ENCODE measurements at regions not wholly inside any gene's neighbourhood (a gene's known extent, or its start where the extent isn't known, plus 50 kb on each side); places are given as distances from the start of the nearest gene placed in this dataset.
A peak's percentile ranks its signal among the peaks of the same experiment; 100 is the strongest.

DNA sequence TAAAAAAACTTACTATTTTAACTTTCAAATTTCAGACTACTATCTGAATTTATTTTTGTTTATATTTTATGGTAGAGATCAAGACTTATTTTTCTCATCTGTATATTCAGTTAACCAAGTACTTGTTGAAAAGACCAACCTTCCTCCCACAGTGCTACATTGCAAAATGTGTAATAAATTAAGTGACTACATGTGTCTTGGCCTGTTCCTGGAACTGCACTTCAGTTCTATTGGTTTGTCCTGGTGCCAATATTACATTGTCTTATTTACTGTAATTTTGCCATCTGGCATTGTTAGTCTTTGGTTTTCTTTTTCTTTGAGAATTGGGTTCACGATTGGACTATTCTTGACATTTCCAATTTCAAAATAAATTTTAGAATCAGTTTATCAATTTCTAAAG lies 138.4 kb upstream of the KCNMB2 start:
- H3K36me3 Mint-ChIP-seq (ENCODE audit: unreplicated experiment) = peaks cover 5% of the 10 kb centered on the region
- H3K9me3 Mint-ChIP-seq (ENCODE audit: unreplicated experiment) = peaks cover 22% of the 10 kb centered on the region
- no peak for DNase-seq (ENCODE audit: extremely low spot score, unreplicated experiment)
- no peak overlapping the region for H3K27ac Mint-ChIP-seq (ENCODE audit: unreplicated experiment)
- H3K4me1 Mint-ChIP-seq (ENCODE audit: unreplicated experiment) = peaks cover 20% of the 10 kb centered on the region
- H3K27me3 Mint-ChIP-seq (ENCODE audit: unreplicated experiment) = no peaks in the 10 kb centered on the region
- TF ChIP-seq, protein P1, sequence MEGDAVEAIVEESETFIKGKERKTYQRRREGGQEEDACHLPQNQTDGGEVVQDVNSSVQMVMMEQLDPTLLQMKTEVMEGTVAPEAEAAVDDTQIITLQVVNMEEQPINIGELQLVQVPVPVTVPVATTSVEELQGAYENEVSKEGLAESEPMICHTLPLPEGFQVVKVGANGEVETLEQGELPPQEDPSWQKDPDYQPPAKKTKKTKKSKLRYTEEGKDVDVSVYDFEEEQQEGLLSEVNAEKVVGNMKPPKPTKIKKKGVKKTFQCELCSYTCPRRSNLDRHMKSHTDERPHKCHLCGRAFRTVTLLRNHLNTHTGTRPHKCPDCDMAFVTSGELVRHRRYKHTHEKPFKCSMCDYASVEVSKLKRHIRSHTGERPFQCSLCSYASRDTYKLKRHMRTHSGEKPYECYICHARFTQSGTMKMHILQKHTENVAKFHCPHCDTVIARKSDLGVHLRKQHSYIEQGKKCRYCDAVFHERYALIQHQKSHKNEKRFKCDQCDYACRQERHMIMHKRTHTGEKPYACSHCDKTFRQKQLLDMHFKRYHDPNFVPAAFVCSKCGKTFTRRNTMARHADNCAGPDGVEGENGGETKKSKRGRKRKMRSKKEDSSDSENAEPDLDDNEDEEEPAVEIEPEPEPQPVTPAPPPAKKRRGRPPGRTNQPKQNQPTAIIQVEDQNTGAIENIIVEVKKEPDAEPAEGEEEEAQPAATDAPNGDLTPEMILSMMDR (IDR thresholded peaks at IDR 0.05) = no peak
- H3K4me3 Mint-ChIP-seq (ENCODE audit: unreplicated experiment) = no peak overlapping the region

DNA sequence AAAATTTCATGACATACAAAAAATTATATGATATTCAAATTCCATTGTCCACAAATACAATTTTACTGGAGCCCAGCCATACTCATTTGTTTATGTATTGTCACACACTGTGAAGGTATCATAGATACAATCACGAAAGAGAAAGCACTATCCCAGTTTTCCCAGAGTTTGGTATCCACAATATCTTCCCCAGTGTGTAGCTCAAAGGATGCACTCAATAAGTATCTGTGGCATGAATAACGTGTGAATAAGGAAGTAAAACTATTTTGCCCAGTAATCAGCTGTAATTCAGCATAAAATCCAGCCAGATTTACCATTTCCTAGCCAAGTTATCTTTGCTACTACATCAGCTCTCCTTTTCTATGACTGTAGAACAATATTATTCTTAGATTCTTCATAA lies 131.3 kb upstream of the KCNMB2 start:
- peak overlapping the region; percentile 73 for H3K27ac Mint-ChIP-seq (ENCODE audit: unreplicated experiment)

DNA sequence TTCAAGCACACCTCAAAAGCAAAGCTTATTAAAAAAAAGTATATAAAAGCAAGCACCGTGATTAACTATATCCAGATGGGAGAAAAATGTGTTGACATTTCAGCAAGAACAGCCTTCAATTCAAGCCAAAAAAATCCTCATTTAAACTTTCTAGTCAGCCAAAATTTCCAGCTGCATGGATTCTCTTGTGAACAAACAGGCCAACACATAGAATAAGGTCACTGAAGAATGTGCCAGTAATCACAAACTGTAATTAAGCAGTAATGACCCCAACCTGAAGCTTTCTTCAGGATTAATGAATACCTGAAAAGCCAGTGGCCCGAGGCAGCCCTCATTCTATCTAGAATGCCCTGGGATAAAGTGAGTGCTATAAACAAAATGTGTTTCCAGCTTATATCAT lies 130.7 kb upstream of the KCNMB2 start:
- Mint-ChIP-seq H3K9me3 (ENCODE audit: unreplicated experiment) (peaks cover 5% of the 10 kb centered on the region), H3K36me3 (ENCODE audit: unreplicated experiment) (peaks cover 5% of the 10 kb centered on the region), H3K4me1 (ENCODE audit: unreplicated experiment) (peaks cover 20% of the 10 kb centered on the region), H3K4me3 (ENCODE audit: unreplicated experiment) (no peak overlapping the region), H3K27me3 (ENCODE audit: unreplicated experiment) (no peaks in the 10 kb centered on the region), H3K27ac (ENCODE audit: unreplicated experiment) (peak overlapping the region; percentile 73)
- TF ChIP-seq, protein P1 (IDR thresholded peaks at IDR 0.05) = no peak
- DNase-seq (ENCODE audit: extremely low spot score, unreplicated experiment) = no peak

More for the DNA sequence above, 131.3 kb upstream of the KCNMB2 start:
- DNase-seq (ENCODE audit: extremely low spot score, unreplicated experiment) = no peak
- Mint-ChIP-seq H3K9me3 (ENCODE audit: unreplicated experiment) (peaks cover 5% of the 10 kb centered on the region), H3K4me1 (ENCODE audit: unreplicated experiment) (peaks cover 20% of the 10 kb centered on the region), H3K27me3 (ENCODE audit: unreplicated experiment) (no peaks in the 10 kb centered on the region), H3K36me3 (ENCODE audit: unreplicated experiment) (peaks cover 5% of the 10 kb centered on the region), H3K4me3 (ENCODE audit: unreplicated experiment) (no peak overlapping the region)
- TF ChIP-seq, protein P1 (IDR thresholded peaks at IDR 0.05) = no peak

DNA sequence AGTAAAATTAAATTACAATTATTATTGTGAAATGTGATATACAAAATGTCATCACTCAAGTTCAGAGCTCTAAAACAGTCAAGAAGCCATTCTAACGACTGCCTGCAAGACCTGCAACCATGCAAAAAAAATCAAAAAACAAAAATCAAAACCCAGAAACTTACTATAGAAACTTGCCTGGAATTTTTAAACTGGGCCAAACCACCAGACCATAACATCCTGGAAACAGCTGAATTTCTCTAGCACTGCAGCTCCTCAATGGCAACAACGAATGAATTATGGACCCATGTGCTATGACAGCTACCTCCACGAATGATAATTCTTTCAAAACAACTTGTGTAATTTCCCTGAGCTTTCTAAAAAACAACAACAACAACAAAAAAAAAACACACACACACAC lies 130.0 kb upstream of the KCNMB2 start:
- TF ChIP-seq, protein P1 (IDR thresholded peaks at IDR 0.05) = no peak
- no peak for DNase-seq (ENCODE audit: extremely low spot score, unreplicated experiment)
- H3K36me3 Mint-ChIP-seq (ENCODE audit: unreplicated experiment) = peaks cover 1% of the 10 kb centered on the region

DNA sequence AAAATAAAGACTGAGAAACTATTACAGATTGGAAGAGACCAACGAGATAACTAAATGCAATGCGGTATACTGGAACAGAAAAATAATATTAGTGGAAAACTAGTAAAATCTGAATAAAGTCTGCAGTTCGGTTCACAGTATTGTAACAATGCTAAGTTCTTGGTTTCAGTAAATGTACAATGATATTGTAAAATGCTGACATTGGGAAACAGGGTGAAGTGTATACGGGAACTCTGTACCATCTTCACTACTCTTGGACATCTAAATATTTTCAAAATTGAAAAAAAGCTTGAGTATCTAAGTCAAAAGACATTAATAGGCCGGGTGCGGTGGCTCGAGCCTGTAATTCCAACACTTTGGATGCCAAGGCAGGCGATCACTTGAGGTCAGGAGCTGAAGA lies 120.9 kb upstream of the KCNMB2 start:
- H3K36me3 Mint-ChIP-seq (ENCODE audit: unreplicated experiment) = no peaks in the 10 kb centered on the region
- H3K4me3 Mint-ChIP-seq (ENCODE audit: unreplicated experiment) = no peak overlapping the region
- H3K27ac Mint-ChIP-seq (ENCODE audit: unreplicated experiment) = no peak overlapping the region
- no peaks in the 10 kb centered on the region for H3K27me3 Mint-ChIP-seq (ENCODE audit: unreplicated experiment)
- TF ChIP-seq, protein P1 (IDR thresholded peaks at IDR 0.05) = no peak
- H3K4me1 Mint-ChIP-seq (ENCODE audit: unreplicated experiment) = peaks cover 14% of the 10 kb centered on the region
- peaks cover 3% of the 10 kb centered on the region for H3K9me3 Mint-ChIP-seq (ENCODE audit: unreplicated experiment)
- no peak for DNase-seq (ENCODE audit: extremely low spot score, unreplicated experiment)

More for the DNA sequence above, 130.0 kb upstream of the KCNMB2 start:
- no peaks in the 10 kb centered on the region for H3K27me3 Mint-ChIP-seq (ENCODE audit: unreplicated experiment)
- peaks cover 20% of the 10 kb centered on the region for H3K4me1 Mint-ChIP-seq (ENCODE audit: unreplicated experiment)
- peaks cover 1% of the 10 kb centered on the region for H3K9me3 Mint-ChIP-seq (ENCODE audit: unreplicated experiment)
- H3K4me3 Mint-ChIP-seq (ENCODE audit: unreplicated experiment) = no peak overlapping the region
- no peak overlapping the region for H3K27ac Mint-ChIP-seq (ENCODE audit: unreplicated experiment)
